HG03097 (cell line): ENCODE measurements at regions not wholly inside any gene's neighbourhood (a gene's known extent, or its start where the extent isn't known, plus 50 kb on each side); places are given as distances from the start of the nearest gene placed in this dataset.
"Not testable (repeated sequence)": the region's sequence is repeated elsewhere in the genome, so short reads cannot be mapped to it uniquely, and the experiment has no call there.

ENCODE experiments used
- ATAC-seq: cut with Tn5 transposase; IDR thresholded peaks from one replicate; pipeline ENCODE4 v1.9.1; 2021; ENCODE audit not compliant: unreplicated experiment, low FRiP score

- no peak for ATAC-seq
Observed at GRCh38 chr6:20338156-20338555, 63.5 kb upstream of the E2F3 start.

- no peak for ATAC-seq
Observed at GRCh38 chr6:20340068-20340848, 61.4 kb upstream of the E2F3 start.

GRCh38 chr6:20341096-20341495 is 60.6 kb upstream of the E2F3 start:
- no peak for ATAC-seq

- ATAC-seq, result no peak
Observed at GRCh38 chr6:20341564-20341963, 60.1 kb upstream of the E2F3 start.

- not testable (repeated sequence) for ATAC-seq
Observed at GRCh38 chr6:20346948-20347347, 54.7 kb upstream of the E2F3 start.

DNA sequence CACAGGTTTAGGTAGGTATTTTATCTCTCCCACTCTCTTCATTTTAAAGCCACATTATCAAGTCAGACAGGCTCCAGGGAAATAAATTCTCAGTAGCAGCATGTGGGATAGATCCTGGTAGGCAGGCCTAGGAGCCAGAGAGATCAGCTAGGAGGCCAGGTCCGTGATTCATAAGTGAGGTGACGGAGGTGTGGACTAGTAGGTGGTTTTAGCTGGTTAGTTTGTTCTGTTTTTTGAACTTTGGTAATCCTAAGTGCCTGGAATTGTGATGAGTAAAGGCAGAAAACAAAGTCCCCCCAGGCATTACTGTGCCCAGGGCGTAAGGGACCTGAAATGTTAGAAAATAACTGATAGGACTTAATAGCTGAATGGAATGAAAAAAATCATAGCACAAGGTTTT is 53.6 kb upstream of the E2F3 start:
- no peak for ATAC-seq

GRCh38 chr6:20349225-20349624 is 52.5 kb upstream of the E2F3 start:
- ATAC-seq, result no peak

DNA sequence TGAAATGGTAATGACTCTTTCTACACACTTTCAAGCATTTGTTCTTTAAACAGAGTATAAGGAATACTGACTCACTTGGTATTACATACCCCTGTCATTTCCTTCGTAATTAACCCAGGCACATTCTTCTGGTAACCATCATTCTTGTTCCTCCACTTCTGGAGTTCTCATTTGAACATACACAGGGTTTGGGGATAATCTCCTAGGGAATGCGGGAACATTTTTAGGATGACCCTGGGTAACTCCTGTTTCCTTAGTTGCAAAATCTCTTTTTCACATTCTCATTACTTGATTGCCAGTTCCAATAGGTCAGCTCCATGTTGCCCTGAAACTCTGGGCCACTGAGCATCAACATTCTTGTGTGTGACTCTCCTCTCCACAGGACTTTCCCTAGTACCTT is 51.5 kb upstream of the E2F3 start:
- no peak for ATAC-seq

- no peak for ATAC-seq
Observed at GRCh38 chr6:20351534-20351933, 50.1 kb upstream of the E2F3 start.
